HEK293 (cell line): ENCODE measurements at regions not wholly inside any gene's neighbourhood (a gene's known extent, or its start where the extent isn't known, plus 50 kb on each side); places are given as distances from the start of the nearest gene placed in this dataset.

Experiments
- BCL11A ChIP-seq: fragments of 450-650 bp; formaldehyde crosslinking; IDR thresholded peaks from 2 replicates; pipeline ENCODE4 v1.5.1; 2016; ENCODE audit warnings: low read depth, missing biosample characterization, missing genetic modification characterization
- CTCF ChIP-seq: fragments of 450-650 bp; formaldehyde crosslinking; IDR thresholded peaks from 2 replicates; pipeline ENCODE4 v1.5.1; 2016; ENCODE audit warnings: missing biosample characterization, missing genetic modification characterization
- REST ChIP-seq: fragments of 450-650 bp; formaldehyde crosslinking; IDR thresholded peaks from 2 replicates; pipeline ENCODE4 v1.5.1; 2016; ENCODE audit warnings: missing biosample characterization, missing genetic modification characterization
- SP2 ChIP-seq: fragments of 450-650 bp; formaldehyde crosslinking; IDR thresholded peaks from 2 replicates; pipeline ENCODE4 v1.5.1; 2016; ENCODE audit warnings: missing biosample characterization, missing genetic modification characterization
- ZBTB44 ChIP-seq: fragments of 450-650 bp; IDR thresholded peaks from 2 replicates; pipeline ENCODE4 v1.5.1; 2018; ENCODE audit warnings: missing biosample characterization, mild to moderate bottlenecking, missing genetic modification characterization
- ZFP37 ChIP-seq: fragments of 450-650 bp; formaldehyde crosslinking; IDR thresholded peaks from 2 replicates; pipeline ENCODE4 v1.5.1; 2016; ENCODE audit warnings: missing biosample characterization, missing genetic modification characterization
- ZNF112 ChIP-seq: fragments of 450-650 bp; formaldehyde crosslinking; IDR thresholded peaks from 2 replicates; pipeline ENCODE4 v1.5.0; 2017; ENCODE audit warnings: missing biosample characterization, missing genetic modification characterization
- ZNF423 ChIP-seq: fragments of 450-650 bp; formaldehyde crosslinking; IDR thresholded peaks from 2 replicates; pipeline ENCODE4 v1.5.1; 2016; ENCODE audit warnings: missing biosample characterization, missing genetic modification characterization
- ZNF510 ChIP-seq: fragments of 450-650 bp; formaldehyde crosslinking; IDR thresholded peaks from 2 replicates; pipeline ENCODE4 v1.5.1; 2018; ENCODE audit warnings: mild to moderate bottlenecking, missing genetic modification characterization, missing biosample characterization; ENCODE audit not compliant: insufficient replicate concordance
- ZNF660 ChIP-seq: fragments of 450-650 bp; IDR thresholded peaks from 2 replicates; pipeline ENCODE4 v1.5.1; 2018; ENCODE audit warnings: missing biosample characterization, mild to moderate bottlenecking, missing genetic modification characterization

DNA sequence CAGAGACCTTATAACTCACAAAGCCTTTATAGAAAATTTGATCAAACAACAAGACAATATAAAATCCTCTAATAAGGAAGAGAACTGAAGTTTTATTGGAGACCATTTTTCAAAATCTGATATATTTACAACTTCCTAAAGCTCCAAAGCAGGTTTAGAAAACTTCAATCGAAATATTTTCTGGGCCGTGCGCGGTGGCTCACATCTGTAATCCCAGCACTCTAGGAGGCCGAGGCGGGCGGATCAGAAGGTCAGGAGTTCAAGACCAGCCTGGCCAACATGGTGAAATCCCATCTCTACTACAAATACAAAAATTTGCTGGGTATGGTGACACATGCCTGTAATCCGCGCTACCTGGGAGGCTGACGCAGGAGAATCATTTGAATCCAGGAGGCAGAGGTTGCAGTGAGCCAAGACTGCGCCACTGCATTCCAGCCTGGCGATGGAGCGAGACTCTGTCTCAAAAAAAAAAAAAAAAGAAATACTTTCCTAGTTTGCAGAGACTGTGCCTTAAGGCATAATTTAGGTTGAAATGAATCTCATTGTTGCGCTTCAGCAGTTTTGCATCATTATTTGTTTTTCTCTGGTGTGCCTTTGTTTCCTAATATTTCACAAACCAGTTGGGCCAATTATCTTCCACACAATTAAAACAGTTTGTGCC lies 60.6 kb upstream of the ASIP start:
- TF ChIP-seq ZBTB44 (no peak), CTCF (tag by site-specific recombination) (no peak), ZNF510 (tag by site-specific recombination) (no peak), BCL11A (tag by site-specific recombination) (no peak), REST (tag by site-specific recombination) (no peak), ZFP37 (tag by site-specific recombination) (no peak), SP2 (no peak), ZNF660 (no peak), ZNF423 (no peak), ZNF112 (tag by site-specific recombination) (no peak)
